ENCODE measurements at regions not wholly inside any gene's neighbourhood (a gene's known extent, or its start where the extent isn't known, plus 50 kb on each side); places are given as distances from the start of the nearest gene placed in this dataset.

- TF ChIP-seq EZH2phosphoT487 (IDR thresholded peaks at IDR 0.05; ENCODE audit: low read depth) (no peak), CTCF (IDR thresholded peaks at IDR 0.05; ENCODE audit: low read depth, low read length) (no peak)
- no peak overlapping the region for H3K9ac ChIP-seq (ENCODE audit: low read length)
- H4K20me1 ChIP-seq (ENCODE audit: insufficient read depth, low read length) = no peaks in the 10 kb centered on the region
- no peak overlapping the region for H2AFZ ChIP-seq (ENCODE audit: low read depth, low read length)
- H3K4me3 ChIP-seq (ENCODE audit: low read length) = no peak overlapping the region
- H3K27ac ChIP-seq (ENCODE audit: low read length) = no peak overlapping the region
- H3K4me2 ChIP-seq (ENCODE audit: low read length) = no peak overlapping the region
- H3K9me3 ChIP-seq (ENCODE audit: insufficient read depth, low read length) = no peaks in the 10 kb centered on the region
- H3K79me2 ChIP-seq (ENCODE audit: low read length) = no peaks in the 10 kb centered on the region
- no peaks in the 10 kb centered on the region for H3K36me3 ChIP-seq (replicated peaks; ENCODE audit: low read depth, low read length)
- H3K4me1 ChIP-seq (ENCODE audit: low read length) = no peaks in the 10 kb centered on the region
- no peaks in the 10 kb centered on the region for H3K27me3 ChIP-seq (ENCODE audit: low read depth, low read length)
These were observed 50.2 kb upstream of the PHLPP1 start for GRCh38 chr18:62665188-62665587.
